OCI-LY7 (cell line): ENCODE measurements at regions not wholly inside any gene's neighbourhood (a gene's known extent, or its start where the extent isn't known, plus 50 kb on each side); places are given as distances from the start of the nearest gene placed in this dataset.

ENCODE experiments used
- BruUV-seq: library from RNA; stranded (reverse); fragments of 400-500 nt; replicated peaks from 2 replicates; lab custom pipeline; 2021; lab: Mats Ljungman, UMichigan
- CTCF ChIA-PET: fragments of 300-600 bp; sonication (Branson Sonifier 250); formaldehyde crosslinking; loops from one replicate; lab custom pipeline; 2022; ENCODE audit warnings: antibody characterized with exemption; ENCODE audit not compliant: unreplicated experiment; lab: Charles Lee
- POLR2A ChIA-PET: fragments of 300-600 bp; sonication (Branson Sonifier 250); formaldehyde crosslinking; loops from one replicate; lab custom pipeline; 2022; ENCODE audit warnings: antibody characterized with exemption; lab: Charles Lee
- DNase-seq: peaks from one replicate; pipeline ENCODE4 v3.0.0-alpha.2; 2015; ENCODE audit warnings: low spot score
- H2AFZ ChIP-seq: fragments of 200-600 bp; sonication (generic), shearing (Covaris generic); 2 replicates; pipeline ENCODE4 v1.6.1; 2014; ENCODE audit warnings: mild to moderate bottlenecking, antibody characterized with exemption, low read length, moderate library complexity
- H3K27ac ChIP-seq: fragments of 200-600 bp; sonication (generic); 2 replicates; pipeline ENCODE4 v1.5.1; 2014; ENCODE audit warnings: mixed run types, low read depth, mild to moderate bottlenecking, moderate library complexity, low read length, inconsistent platforms; ENCODE audit not compliant: poor library complexity, severe bottlenecking
- H3K36me3 ChIP-seq: fragments of 200-600 bp; sonication (generic); 2 replicates; pipeline ENCODE4 v1.6.1; 2014; ENCODE audit warnings: mild to moderate bottlenecking, antibody characterized with exemption, low read length, moderate library complexity, mixed read lengths; ENCODE audit not compliant: insufficient read depth
- H3K4me1 ChIP-seq: fragments of 200-600 bp; sonication (generic); 2 replicates; pipeline ENCODE4 v1.5.1; 2014; ENCODE audit warnings: mild to moderate bottlenecking, low read length; ENCODE audit not compliant: insufficient read depth, poor library complexity, severe bottlenecking
- H3K4me2 ChIP-seq: fragments of 200-600 bp; sonication (generic); 2 replicates; pipeline ENCODE4 v1.6.1; 2014; ENCODE audit warnings: mild to moderate bottlenecking, low read length
- H3K4me3 ChIP-seq: fragments of 200-600 bp; sonication (generic); 2 replicates; pipeline ENCODE4 v1.5.1; 2014; ENCODE audit warnings: mild to moderate bottlenecking, low read depth, low read length; ENCODE audit not compliant: poor library complexity, severe bottlenecking
- H3K79me2 ChIP-seq: fragments of 200-600 bp; sonication (generic); 2 replicates; pipeline ENCODE4 v1.6.1; 2016; ENCODE audit warnings: low read depth, mild to moderate bottlenecking, low read length, moderate library complexity, mixed read lengths; ENCODE audit not compliant: insufficient read depth
- H3K9me2 ChIP-seq: fragments of 200-600 bp; sonication (generic); 2 replicates; pipeline ENCODE4 v1.6.1; 2016; ENCODE audit warnings: mild to moderate bottlenecking, low read length, mixed read lengths; ENCODE audit not compliant: insufficient read depth
- H3K9me3 ChIP-seq: fragments of 200-600 bp; sonication (generic); 2 replicates; pipeline ENCODE4 v1.6.1; 2014; ENCODE audit warnings: mild to moderate bottlenecking, mixed run types, low read length, mixed read lengths
- H4K20me1 ChIP-seq: fragments of 200-600 bp; sonication (generic); 2 replicates; pipeline ENCODE4 v1.6.1; 2014; ENCODE audit warnings: mild to moderate bottlenecking, antibody characterized with exemption, low read length, moderate library complexity, mixed read lengths; ENCODE audit not compliant: insufficient read depth
- CTCF ChIP-seq: fragments of 200-600 bp; sonication (generic); conservative IDR thresholded peaks from 2 replicates; pipeline ENCODE4 v1.5.1; 2014; ENCODE audit warnings: mild to moderate bottlenecking, antibody characterized with exemption, low read length, moderate library complexity, mixed read lengths
- EZH2phosphoT487 ChIP-seq: fragments of 200-600 bp; sonication (generic); IDR thresholded peaks from 2 replicates; pipeline ENCODE4 v1.6.1; 2018; ENCODE audit warnings: low read depth, borderline replicate concordance, mild to moderate bottlenecking, mixed run types, antibody characterized with exemption, low read length, moderate library complexity, mixed read lengths
- intact Hi-C: fragments of 100-400 bp; cut with micrococcal nuclease; formaldehyde crosslinking; loops from one replicate; pipeline ENCODE4 v1.10.0; 2022; ENCODE audit not compliant: unreplicated experiment

GRCh38 chr7:156003220-156004162 is 191.2 kb upstream of the SHH start:
- Histone ChIP-seq H3K36me3 (no peaks in the 10 kb centered on the region), H3K4me1 (no peaks in the 10 kb centered on the region), H3K27ac (no peak overlapping the region), H2AFZ (no peak overlapping the region), H3K9me2 (no peaks in the 10 kb centered on the region), H3K4me2 (no peak overlapping the region), H3K9me3 (no peaks in the 10 kb centered on the region), H4K20me1 (no peaks in the 10 kb centered on the region), H3K4me3 (no peak overlapping the region), H3K79me2 (no peaks in the 10 kb centered on the region)
- POLR2A ChIA-PET, result no interaction called here
- DNase-seq, result no peak
- CTCF ChIA-PET, result interaction anchor here (0.5 kb wide), 1 partner anchor 103 kb away, joined by 4 read pairs; no protein-coding TSS in a partner anchor
- no TSS peak for BruUV-seq
- TF ChIP-seq CTCF, result no peak
- no peak for TF ChIP-seq EZH2phosphoT487
- intact Hi-C loops, result no loop called here

- no peak for DNase-seq
- Histone ChIP-seq H3K4me2 (no peak overlapping the region), H3K36me3 (no peaks in the 10 kb centered on the region), H3K4me3 (no peak overlapping the region), H4K20me1 (no peaks in the 10 kb centered on the region), H3K9me3 (no peaks in the 10 kb centered on the region), H3K9me2 (no peaks in the 10 kb centered on the region), H2AFZ (no peak overlapping the region), H3K27ac (no peak overlapping the region), H3K4me1 (no peaks in the 10 kb centered on the region), H3K79me2 (no peaks in the 10 kb centered on the region)
- POLR2A ChIA-PET, result no interaction called here
- no peak for TF ChIP-seq CTCF
- TF ChIP-seq EZH2phosphoT487, result no peak
- CTCF ChIA-PET, result interaction anchor here (0.5 kb wide), 1 partner anchor 104 kb away, joined by 4 read pairs; no protein-coding TSS in a partner anchor
- no TSS peak for BruUV-seq
- intact Hi-C loops, result no loop called here
These were observed 190.3 kb upstream of the SHH start for GRCh38 chr7:156002362-156003066.
